GM23338 (cell line): ENCODE measurements at regions not wholly inside any gene's neighbourhood (a gene's known extent, or its start where the extent isn't known, plus 50 kb on each side); places are given as distances from the start of the nearest gene placed in this dataset.

Experiments
- CREB1 ChIP-seq: fragments of 250-450 bp; sonication (Bioruptor Pico); IDR thresholded peaks from 2 replicates; pipeline ENCODE4 v1.5.0; 2020; ENCODE audit warnings: low read depth, mild to moderate bottlenecking, moderate library complexity
- CTCF ChIP-seq, 2 experiments: fragments of 200-600 bp in 1 of 2; sonication (generic) in 1 of 2; conservative IDR thresholded peaks; 2 replicates each; pipeline versions ENCODE4 v1.5.1 to v1.6.1; 2016 to 2017; ENCODE audit warnings: antibody characterized with exemption in 2 of 2, low read depth in 2 of 2, mild to moderate bottlenecking in 2 of 2, moderate library complexity in 1 of 2
- EZH2 ChIP-seq: fragments of 200-600 bp; sonication (generic); IDR thresholded peaks from one replicate; pipeline ENCODE4 v1.8.0; 2017; ENCODE audit warnings: antibody characterized with exemption, mild to moderate bottlenecking, low read depth; ENCODE audit not compliant: unreplicated experiment
- EZH2phosphoT487 ChIP-seq: fragments of 200-600 bp; sonication (generic); IDR thresholded peaks from one replicate; pipeline ENCODE4 v1.8.1; 2018; ENCODE audit warnings: antibody characterized with exemption; ENCODE audit not compliant: unreplicated experiment
- NANOG ChIP-seq: IDR thresholded peaks from 2 replicates; pipeline ENCODE4 v1.6.1; 2016; ENCODE audit warnings: antibody characterized with exemption, borderline replicate concordance
- POLR2AphosphoS5 ChIP-seq: IDR thresholded peaks from 2 replicates; pipeline ENCODE4 v1.6.1; 2016; ENCODE audit warnings: antibody characterized with exemption, low read depth
- STAT1 ChIP-seq: IDR thresholded peaks from one replicate; pipeline ENCODE4 v1.6.1; 2016; ENCODE audit warnings: antibody characterized with exemption; ENCODE audit not compliant: unreplicated experiment
- TF ChIP-seq, protein P1 (sequence below): IDR thresholded peaks from one replicate; pipeline ENCODE4 v1.6.1; 2018; ENCODE audit warnings: antibody characterized with exemption; ENCODE audit not compliant: unreplicated experiment

- no peak for TF ChIP-seq POLR2AphosphoS5
- TF ChIP-seq CTCF (conservative IDR thresholded peaks at IDR 0.05; ENCODE audit: low read depth in 2 of 2) = no peak
- no peak for TF ChIP-seq EZH2
- no peak for TF ChIP-seq EZH2phosphoT487
- TF ChIP-seq STAT1 = no peak
- TF ChIP-seq NANOG = no peak
- TF ChIP-seq, protein P1, sequence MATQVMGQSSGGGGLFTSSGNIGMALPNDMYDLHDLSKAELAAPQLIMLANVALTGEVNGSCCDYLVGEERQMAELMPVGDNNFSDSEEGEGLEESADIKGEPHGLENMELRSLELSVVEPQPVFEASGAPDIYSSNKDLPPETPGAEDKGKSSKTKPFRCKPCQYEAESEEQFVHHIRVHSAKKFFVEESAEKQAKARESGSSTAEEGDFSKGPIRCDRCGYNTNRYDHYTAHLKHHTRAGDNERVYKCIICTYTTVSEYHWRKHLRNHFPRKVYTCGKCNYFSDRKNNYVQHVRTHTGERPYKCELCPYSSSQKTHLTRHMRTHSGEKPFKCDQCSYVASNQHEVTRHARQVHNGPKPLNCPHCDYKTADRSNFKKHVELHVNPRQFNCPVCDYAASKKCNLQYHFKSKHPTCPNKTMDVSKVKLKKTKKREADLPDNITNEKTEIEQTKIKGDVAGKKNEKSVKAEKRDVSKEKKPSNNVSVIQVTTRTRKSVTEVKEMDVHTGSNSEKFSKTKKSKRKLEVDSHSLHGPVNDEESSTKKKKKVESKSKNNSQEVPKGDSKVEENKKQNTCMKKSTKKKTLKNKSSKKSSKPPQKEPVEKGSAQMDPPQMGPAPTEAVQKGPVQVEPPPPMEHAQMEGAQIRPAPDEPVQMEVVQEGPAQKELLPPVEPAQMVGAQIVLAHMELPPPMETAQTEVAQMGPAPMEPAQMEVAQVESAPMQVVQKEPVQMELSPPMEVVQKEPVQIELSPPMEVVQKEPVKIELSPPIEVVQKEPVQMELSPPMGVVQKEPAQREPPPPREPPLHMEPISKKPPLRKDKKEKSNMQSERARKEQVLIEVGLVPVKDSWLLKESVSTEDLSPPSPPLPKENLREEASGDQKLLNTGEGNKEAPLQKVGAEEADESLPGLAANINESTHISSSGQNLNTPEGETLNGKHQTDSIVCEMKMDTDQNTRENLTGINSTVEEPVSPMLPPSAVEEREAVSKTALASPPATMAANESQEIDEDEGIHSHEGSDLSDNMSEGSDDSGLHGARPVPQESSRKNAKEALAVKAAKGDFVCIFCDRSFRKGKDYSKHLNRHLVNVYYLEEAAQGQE = no peak
- TF ChIP-seq CREB1 (CRISPR knock-in tag) = no peak
These were observed 245.9 kb upstream of the LMCD1 start for GRCh38 chr3:8255725-8256124.
